ENCODE measurements at regions not wholly inside any gene's neighbourhood (a gene's known extent, or its start where the extent isn't known, plus 50 kb on each side); places are given as distances from the start of the nearest gene placed in this dataset.

DNA sequence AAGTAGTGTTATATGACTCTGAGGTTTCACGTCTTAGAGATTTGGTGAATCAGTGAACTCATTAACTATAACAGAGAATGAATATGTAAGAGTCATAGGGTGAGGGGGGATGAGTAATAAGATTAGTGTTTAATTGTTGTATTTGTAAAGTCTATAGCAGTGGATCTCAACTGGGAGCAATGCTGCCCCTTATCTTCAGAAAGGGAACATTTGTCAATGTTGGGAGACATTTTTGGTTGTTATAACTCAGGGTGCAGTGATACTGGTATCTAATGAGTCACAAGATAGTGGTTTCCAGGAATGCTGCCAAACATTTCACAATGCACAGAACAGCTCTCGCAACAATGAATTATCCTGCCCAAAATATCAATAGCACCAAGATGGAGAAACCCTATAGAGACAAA, 1193.7 kb downstream of the GALC start:
- no peak for TF ChIP-seq EP300 (IDR thresholded peaks at IDR 0.05)
- no peak for TF ChIP-seq POLR2A (IDR thresholded peaks at IDR 0.05)
- TF ChIP-seq, protein P1, sequence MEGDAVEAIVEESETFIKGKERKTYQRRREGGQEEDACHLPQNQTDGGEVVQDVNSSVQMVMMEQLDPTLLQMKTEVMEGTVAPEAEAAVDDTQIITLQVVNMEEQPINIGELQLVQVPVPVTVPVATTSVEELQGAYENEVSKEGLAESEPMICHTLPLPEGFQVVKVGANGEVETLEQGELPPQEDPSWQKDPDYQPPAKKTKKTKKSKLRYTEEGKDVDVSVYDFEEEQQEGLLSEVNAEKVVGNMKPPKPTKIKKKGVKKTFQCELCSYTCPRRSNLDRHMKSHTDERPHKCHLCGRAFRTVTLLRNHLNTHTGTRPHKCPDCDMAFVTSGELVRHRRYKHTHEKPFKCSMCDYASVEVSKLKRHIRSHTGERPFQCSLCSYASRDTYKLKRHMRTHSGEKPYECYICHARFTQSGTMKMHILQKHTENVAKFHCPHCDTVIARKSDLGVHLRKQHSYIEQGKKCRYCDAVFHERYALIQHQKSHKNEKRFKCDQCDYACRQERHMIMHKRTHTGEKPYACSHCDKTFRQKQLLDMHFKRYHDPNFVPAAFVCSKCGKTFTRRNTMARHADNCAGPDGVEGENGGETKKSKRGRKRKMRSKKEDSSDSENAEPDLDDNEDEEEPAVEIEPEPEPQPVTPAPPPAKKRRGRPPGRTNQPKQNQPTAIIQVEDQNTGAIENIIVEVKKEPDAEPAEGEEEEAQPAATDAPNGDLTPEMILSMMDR (IDR thresholded peaks at IDR 0.05): no peak
- Histone ChIP-seq H3K4me1 (peaks cover 0 to 8% (median 0%) of the 10 kb centered on the region in 4 donors), H3K4me3 (no peak overlapping the region), H3K27ac (no peak overlapping the region), H3K27me3 (no peaks in the 10 kb centered on the region), H3K9me3 (no peaks in the 10 kb centered on the region), H3K36me3 (no peaks in the 10 kb centered on the region)
- peak in 1 of 2 donors; percentile 63 for DNase-seq (ENCODE audit: low spot score in 2 of 2)
- WGBS, 2 donors: 38% methylated on average over 2 of the region's 2 CpGs

DNA sequence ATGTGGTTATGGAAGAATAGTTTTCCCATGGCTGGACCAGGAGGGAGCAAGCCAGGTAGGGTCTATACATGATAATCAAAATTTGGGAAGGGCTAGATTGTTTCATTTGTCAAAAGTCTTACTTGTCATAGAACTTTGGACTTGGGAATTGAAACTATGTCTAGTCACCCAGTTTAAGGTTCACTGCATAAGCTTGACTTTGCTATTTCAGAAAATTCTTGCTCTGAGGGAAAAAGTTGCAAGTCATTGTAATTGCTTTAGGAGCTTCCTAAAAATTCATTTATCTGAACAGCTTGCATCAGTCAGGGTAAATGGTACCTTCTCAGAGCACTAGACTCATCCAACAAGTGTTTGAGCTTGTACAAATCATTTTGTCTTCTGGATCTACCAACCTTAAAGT, 1194.7 kb downstream of the GALC start:
- no peaks in the 10 kb centered on the region for H3K36me3 ChIP-seq
- no peaks in the 10 kb centered on the region for H3K9me3 ChIP-seq
- no peak overlapping the region for H3K4me3 ChIP-seq
- TF ChIP-seq POLR2A (IDR thresholded peaks at IDR 0.05): no peak
- TF ChIP-seq, protein P1 (IDR thresholded peaks at IDR 0.05): no peak
- no peak for TF ChIP-seq EP300 (IDR thresholded peaks at IDR 0.05)
- H3K4me1 ChIP-seq: peaks cover 0 to 8% (median 0%) of the 10 kb centered on the region in 4 donors
- H3K27ac ChIP-seq: no peak overlapping the region
- H3K27me3 ChIP-seq: no peaks in the 10 kb centered on the region
- DNase-seq (ENCODE audit: low spot score in 2 of 2): no peak

DNA sequence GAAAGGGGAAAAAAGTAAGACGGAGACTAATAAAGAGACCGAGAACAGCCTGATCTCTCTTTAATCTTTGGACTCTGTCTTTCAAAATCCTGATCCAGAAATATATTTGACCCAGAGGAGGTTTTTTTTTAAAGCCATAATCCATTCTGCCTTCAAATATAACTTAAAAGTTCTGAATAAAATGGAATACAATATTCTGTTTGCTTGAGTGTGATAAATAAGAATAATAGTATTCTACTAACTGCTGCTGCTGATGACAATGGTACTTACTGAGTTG, 1196.0 kb downstream of the GALC start:
- no peak for DNase-seq (ENCODE audit: low spot score in 2 of 2)
- H3K4me3 ChIP-seq: no peak overlapping the region

DNA sequence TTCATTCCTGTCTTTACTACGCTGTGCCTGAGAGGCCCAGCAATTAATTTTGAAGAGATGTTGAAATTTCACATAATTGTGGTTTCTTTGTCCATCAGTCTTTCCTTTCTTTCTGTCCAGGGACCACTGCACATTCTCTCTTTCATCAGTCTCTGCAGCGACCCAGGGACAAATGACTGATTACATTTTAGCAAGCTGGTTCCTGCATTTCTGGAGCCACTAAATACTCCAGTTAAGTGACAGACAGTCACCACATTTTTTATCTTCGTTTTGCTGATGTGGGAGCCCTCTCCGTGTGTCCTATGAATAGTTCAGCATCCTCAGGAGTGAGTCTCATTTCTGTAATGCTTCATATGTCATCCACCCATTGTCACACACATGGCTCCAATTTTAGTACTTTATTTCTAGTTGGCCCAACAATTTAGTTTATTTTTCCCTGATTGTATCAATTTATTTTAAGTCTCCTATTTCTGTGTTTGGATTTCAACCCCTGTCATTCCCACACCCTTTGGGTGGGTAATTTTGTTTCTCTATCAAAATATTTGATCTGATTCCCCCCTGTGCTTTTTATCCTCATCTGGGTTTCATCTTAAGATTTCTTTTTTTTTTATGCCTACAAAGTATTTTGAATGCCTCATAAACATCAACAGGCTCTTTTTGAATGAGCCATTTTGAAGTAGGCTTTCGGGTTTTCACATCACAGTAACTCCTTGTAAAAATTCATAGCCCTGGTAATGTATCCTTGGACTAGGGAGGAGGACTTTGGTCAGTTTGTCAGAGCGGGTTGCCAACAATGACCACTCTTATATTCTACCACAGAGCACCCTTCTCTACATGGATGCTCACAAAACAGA, 1196.5 kb downstream of the GALC start:
- DNase-seq (ENCODE audit: low spot score in 2 of 2): no peak
- H3K4me1 ChIP-seq: peaks cover 0 to 8% (median 0%) of the 10 kb centered on the region in 4 donors
- no peak for TF ChIP-seq EP300 (IDR thresholded peaks at IDR 0.05)
- TF ChIP-seq, protein P1 (IDR thresholded peaks at IDR 0.05): no peak
- TF ChIP-seq POLR2A (IDR thresholded peaks at IDR 0.05): no peak
- H3K9me3 ChIP-seq: no peaks in the 10 kb centered on the region
- 41 to 47% methylated on average over 6 of the region's 6 CpGs for WGBS, 2 donors
- no peak overlapping the region for H3K4me3 ChIP-seq
- no peaks in the 10 kb centered on the region for H3K36me3 ChIP-seq
- H3K27me3 ChIP-seq: no peaks in the 10 kb centered on the region
- H3K27ac ChIP-seq: peak overlapping the region in 1 of 4 donors; percentile 59

More for the DNA sequence above, 1196.0 kb downstream of the GALC start:
- TF ChIP-seq EP300 (IDR thresholded peaks at IDR 0.05) (no peak), POLR2A (IDR thresholded peaks at IDR 0.05) (no peak)
- TF ChIP-seq, protein P1 (IDR thresholded peaks at IDR 0.05): no peak
- WGBS, 2 donors: 59 to 62% methylated on average over 2 of the region's 2 CpGs
- H3K4me1 ChIP-seq: peaks cover 0 to 8% (median 0%) of the 10 kb centered on the region in 4 donors
- H3K9me3 ChIP-seq: no peaks in the 10 kb centered on the region
- H3K27ac ChIP-seq: no peak overlapping the region
- H3K36me3 ChIP-seq: no peaks in the 10 kb centered on the region
- no peaks in the 10 kb centered on the region for H3K27me3 ChIP-seq

DNA sequence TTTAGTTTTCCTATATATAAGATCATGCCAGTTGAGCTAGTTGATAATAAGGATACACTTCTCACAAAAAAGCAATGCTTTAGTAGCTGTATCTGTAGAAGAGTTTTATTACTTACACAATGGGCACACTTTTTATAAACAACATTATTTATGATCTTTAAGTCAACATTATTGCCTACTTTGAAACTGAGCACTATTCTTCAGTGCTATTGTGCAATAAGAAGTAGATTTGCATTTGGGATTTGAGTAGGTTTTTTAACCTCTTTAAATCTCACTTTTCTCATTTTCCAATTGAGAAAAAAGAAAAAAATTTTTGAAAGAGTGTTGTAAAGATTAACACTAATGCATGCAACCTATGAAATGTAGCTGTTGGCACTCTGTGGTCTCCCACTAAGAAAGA, 1198.3 kb downstream of the GALC start:
- TF ChIP-seq EP300 (IDR thresholded peaks at IDR 0.05): no peak
- TF ChIP-seq, protein P1 (IDR thresholded peaks at IDR 0.05): no peak
- H3K4me1 ChIP-seq: peaks cover 0 to 8% (median 0%) of the 10 kb centered on the region in 4 donors
- H3K27me3 ChIP-seq: no peaks in the 10 kb centered on the region
- H3K27ac ChIP-seq: no peak overlapping the region
- no peaks in the 10 kb centered on the region for H3K36me3 ChIP-seq
- no peaks in the 10 kb centered on the region for H3K9me3 ChIP-seq
- H3K4me3 ChIP-seq: no peak overlapping the region
- DNase-seq (ENCODE audit: low spot score in 2 of 2): no peak
